Pons (tissue), 1 donor: ENCODE measurements at regions not wholly inside any gene's neighbourhood (a gene's known extent, or its start where the extent isn't known, plus 50 kb on each side); places are given as distances from the start of the nearest gene placed in this dataset.
"Not testable (repeated sequence)": the region's sequence is repeated elsewhere in the genome, so short reads cannot be mapped to it uniquely, and the experiment has no call there.

Source experiments
- DNase-seq: peaks from one replicate; pipeline ENCODE4 v3.0.0-alpha.2; 2016; ENCODE audit warnings: low spot score

DNA sequence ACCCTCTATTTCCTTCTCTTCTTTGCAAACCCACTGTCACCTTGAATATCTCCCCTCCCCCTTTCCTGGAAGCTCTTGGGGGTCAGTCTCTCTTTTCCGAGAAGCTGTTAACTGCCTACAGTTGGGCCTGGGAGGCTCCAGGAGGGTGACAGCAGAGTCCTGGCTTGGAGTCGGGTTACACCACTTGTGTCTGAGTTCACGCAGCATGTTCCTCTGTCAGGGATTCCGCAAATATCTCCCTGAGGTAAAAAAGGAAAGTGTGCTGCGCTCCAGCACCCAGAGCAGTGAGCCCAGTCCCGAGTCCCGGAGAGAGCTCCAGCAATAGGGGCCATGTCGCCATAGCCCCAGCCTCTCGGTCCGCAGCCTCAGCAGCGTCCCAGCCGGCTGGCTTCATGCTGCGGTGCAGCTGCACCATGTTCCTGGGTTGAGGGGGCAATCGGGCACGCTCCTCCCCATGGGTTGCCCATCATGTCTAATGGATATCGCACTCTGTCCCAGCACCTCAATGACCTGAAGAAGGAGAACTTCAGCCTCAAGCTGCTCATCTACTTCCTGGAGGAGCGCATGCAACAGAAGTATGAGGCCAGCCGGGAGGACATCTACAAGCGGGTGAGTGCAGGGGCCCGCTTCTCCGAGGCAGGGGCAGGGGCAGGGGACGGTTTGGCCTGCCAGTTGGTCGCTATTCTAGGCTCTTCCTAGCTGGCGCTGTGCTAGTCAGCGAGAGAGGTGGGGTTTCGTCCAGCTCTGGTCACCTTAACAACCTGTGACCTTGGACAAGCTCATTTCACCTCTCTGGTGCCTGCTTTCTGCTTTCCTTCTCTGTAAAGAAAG, 101.3 kb upstream of the SEC22B start:
- DNase-seq: not testable (repeated sequence)

DNA sequence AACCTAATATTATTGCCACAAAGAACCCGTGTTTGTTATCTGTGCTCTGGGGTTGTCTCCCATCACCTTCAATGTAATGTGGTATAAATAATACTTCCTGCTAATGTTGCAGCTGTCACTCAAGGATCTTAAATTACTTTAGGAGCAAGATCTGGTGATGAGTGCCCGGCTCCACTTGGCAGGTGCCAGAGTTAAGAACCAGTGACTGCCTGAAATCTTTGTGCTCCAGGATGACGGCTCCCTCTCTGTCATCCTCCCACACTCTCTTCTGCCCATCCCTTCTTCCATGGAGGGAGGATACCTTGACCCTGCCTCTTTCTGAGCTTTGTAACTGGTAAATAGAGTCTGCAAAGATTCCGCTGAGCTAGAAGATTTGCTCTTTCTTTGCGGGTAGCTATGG, 100.4 kb upstream of the SEC22B start:
- DNase-seq: not testable (repeated sequence)

DNA sequence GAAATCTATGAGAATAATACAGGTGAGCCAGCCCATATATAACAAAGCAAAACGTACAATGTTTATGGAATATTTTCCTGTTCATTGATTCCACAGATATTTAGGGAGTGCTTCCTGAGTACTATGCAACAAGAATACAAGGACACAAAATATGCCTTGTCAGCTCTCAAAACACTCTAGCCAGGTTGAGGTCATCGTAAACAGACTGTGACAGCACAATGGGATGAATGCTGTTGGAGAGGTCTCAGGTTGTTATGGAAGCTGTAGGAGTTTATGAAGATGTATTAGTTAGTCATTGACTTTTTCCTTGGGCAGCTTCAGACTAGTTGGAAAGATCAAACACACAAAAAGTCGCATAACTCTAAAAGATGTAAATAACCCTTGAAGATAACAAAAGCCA, 98.1 kb upstream of the SEC22B start:
- DNase-seq: not testable (repeated sequence)

DNA sequence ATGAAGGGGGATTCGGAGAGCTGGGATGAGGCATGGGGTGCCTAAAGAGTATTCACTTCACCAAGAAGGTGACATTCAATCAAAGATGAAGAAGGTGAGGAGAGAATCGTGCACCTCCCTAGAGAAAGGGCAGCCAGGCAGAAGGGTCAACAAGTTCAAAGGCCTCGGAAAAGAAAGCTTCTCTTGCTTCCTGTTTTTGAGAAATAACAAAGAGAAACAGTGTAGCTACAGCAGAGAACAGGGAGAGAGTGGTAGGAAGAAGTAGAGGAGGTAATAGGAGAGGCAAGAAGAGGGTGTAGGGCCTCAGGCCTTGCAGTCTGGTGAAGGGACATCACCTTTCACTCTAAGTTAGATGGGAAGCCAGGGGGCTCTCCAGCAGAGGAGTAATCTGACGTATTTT, 97.0 kb upstream of the SEC22B start:
- DNase-seq: not testable (repeated sequence)

DNA sequence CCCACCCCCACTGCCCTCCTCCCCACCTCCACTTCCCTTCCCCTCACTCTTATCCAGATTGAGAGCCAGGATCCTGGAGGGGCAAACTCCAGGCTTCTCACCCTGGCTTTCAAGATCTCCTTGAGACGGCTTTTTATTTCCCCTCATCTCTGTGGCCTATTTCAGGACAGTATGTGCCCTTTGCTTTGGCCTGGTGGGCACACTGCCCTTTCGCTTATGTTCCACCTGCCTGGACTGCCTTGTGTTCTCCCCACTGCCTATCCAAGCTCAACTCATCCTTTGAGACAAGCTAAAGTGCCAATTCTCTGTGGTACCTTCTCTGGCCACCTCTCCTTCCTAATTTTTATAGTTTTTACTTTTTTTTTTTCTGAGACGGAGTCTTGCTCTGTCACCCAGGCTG, 95.9 kb upstream of the SEC22B start:
- not testable (repeated sequence) for DNase-seq

DNA sequence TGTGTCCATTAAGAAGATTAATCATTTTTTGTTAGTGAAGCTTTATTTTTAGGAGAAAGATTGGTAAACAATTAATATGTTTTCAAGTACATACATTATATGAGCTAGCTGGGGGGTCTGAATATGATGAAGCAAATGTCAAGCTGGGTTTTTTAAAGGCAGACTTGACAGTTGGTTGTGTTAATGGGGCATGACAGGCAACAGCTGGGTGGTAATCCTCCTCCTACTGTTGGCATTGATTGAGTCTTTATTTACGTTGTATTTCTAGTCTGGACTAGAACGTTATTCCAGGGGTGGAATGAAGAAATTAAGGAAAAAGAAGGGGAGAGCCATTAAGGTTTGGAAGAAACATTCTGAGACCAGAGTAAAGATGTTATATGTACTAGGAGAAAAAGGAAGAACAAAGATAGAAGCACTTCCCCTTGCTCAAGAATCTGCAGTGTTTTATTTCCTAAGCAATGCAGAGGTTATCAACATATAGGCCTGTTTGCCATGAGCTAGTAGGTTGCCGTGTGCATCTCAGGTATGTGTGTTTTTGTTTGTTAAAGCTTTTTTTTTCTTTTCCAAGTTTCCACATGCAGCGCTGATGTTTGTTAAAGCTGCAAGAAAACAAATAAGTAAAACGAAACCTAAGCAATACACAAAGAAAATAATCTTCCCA, 95.4 kb upstream of the SEC22B start:
- not testable (repeated sequence) for DNase-seq

DNA sequence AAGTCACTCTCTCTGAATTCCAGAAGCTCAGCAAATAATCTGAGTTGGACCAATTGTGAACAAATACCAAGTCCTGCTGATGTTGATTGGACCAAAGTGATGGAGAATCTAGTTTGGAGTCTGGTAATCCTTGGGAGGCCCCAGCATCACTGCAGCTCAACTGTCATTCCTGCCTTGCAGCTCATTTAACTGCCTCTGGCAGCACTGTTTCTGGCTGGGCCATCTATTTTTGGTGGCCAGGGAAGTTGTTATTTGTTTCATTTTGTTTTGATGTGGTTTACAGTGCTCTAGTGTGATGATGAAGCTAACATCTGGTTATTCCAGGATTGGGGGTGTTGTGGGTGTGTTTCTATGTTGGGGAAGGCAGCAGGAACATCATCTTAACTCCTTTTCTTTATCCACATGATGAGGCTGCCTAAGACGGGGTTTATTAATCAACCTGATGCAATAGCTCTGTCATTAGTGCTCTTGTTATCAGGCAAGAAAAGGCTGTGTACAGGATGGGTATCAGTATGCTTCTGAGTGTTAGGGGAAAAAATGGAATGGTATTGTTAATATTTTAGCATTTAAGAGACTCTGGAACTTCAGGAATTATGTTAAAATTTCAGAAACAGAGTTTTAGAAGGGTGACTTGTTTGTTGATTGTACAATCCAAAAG, 91.7 kb upstream of the SEC22B start:
- DNase-seq: not testable (repeated sequence)

DNA sequence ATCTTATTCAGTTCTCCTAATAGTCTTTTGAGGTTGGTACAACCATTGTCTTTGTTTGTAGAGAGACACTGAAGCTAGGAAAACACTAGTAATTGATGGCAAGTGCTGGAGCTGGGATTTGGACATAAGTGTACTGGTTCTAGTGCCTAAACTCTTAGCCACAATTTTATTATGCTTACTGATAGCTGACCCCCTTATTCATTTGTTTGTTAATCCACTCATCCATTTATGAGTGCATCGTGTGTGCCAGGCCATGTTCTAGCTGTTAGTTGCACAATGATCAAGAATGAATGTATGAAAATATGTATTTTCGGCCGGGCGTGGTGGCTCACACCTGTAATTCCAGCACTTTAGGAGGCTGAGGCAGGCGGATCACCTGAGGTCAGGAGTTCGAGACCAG, 88.2 kb upstream of the SEC22B start:
- not testable (repeated sequence) for DNase-seq

DNA sequence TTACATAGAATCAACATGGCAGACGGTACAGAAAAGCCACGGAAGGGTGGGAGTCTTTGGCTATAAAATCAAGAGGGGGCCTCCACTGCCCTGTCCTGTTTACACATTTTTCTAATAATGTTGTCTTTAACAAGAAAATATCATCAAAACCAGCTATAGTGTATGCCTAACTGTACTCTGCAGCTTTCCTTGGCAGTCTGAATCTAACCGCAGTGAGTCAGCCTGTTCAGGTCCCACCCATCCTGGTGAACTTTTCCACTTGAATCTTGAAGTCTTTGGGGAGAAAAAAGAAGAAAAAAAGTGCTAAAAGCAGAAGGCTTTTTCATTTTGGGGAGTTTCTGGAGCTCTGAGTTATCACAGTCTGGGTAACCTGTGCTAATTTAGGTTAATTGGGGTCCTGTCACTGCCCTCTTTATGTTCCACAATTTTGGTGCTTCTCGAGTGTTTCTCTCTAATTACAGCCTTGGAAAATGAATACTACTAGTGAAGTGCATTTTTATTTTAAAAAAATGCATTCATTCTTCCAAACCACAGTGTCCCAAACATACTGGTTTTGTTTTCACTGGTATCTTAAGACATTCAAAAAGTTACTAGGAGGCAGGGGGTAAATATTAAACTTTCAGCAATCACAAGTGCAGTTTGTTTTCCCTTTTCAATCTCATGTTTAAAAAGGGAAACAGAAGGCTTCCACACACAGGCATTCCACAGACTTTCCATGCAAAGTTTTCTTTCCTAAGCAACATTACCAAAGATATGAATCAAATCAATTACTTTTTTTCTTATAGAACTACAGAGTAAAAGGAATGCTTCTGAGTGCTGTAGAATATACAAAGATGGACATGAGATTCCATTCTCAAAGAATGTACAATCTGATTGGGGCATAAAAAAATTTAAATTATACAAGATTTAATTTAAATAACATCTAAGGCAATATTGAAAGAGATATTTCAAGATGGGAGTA, 86.8 kb upstream of the SEC22B start:
- DNase-seq: not testable (repeated sequence)

DNA sequence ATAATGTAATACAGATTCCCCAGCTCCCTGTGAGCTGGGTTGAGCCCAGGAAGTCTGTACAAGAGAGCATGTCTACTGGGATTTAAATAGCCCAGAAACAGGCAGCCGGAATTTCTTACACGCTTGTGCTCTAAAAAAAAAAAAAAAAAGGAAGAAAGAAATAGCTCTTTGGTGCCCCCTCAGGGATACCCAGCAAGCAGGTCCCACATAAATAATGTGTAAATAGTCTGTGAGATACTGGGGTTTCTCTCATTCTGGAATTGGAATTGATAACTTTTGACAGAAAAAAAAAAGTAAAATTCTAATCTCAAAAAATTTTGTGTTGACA, 81.4 kb upstream of the SEC22B start:
- DNase-seq: not testable (repeated sequence)

DNA sequence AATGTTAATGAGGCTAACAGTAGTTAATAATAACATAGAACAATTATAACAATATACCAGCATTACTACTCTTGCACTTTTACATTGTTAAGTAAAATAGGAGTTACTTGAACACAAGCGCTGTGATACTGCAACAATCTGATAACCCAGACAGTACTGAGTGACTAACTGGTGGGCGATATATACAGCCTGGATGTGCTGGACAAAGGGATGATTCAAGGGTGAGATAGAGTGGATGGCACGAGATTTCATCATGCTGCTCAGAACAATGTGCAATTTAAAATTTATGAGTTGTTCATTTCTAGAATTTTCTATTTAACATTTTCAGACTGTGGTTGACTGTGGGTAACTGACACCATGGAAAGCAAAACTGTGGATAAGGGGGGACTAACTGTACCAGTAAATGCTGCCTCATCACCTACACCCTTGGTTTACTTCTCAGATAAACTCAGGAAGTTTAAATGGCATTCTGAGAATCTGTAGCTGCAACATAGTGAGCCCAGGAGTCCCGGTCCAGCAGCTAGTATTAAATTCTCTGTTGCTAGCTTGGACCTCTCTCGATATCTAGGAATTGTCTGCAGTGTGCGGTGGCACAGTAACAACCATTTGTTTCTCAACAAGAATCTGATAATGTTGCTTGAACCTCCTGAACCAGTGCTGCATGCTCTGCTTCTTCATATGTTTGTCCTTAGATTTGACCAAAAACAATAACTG, 80.9 kb upstream of the SEC22B start:
- not testable (repeated sequence) for DNase-seq

DNA sequence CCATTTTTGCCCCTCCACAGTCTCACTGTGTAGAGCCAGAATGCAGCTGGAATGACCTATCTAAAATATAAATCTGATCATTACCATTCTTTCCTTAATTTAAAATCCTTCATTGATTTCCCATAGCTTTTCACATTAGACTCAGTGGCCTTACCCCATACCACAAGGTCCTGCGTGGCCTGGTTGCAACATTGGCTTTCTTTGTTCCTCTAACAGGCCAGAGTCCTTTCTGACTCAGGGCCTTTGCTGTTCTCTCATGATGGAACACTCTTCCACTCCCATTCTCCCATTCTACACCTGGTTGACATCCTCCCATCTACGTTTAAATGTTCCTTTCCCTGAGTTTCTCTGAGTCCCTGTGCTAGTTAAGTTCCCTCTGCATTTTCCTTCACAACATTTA, 74.4 kb upstream of the SEC22B start:
- not testable (repeated sequence) for DNase-seq

DNA sequence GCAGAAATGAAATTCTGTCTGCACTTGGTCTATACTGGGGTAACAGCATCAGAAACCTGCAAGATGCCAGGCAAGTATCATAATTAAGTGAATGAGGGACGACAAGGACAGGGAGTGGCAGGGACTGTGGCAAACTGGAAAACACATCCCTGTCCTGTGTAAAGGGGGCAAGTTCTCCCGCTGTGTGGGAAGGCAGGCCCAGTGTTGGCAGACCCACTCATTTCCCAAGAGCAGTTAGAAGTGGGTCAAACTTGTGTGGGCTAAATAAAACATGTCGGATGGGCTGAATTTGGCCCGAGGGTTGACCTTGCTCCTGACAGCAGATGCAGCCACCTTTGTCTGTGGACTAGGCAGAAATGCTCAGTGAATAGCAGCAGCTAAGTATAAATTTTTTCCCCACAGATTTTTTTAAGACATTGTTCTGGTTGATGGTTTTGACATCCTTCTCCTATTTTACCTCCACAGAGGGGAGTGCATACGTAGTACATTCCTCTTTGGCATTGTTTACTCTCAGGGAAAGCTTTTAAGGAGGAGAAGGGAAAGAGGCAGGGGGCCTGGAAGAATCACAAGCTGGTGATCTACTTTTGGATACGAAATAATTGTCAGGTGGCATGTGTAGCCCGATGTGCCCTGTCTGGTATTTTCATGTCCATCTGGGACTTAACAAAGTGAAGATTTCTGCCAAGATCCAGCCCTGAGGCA, 72.6 kb upstream of the SEC22B start:
- DNase-seq: not testable (repeated sequence)

DNA sequence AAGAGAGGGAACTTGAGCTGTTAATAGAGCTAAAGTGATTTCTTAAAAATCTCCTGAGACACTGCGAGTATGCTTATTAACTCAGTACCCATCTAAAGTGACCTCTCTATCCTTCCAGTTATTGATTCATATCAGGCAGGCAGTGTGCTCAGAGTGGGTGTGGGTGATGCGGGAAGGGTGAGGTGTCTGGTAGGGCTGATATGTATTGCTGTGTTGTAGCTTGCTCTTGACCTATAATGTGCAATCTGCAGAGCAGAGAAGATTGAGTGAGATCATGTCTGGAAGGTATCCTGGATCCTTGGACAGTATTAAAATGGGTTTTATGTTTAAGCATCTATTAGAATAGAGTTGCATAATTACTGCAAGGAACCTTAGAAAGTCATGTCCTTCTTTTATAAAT, 71.9 kb upstream of the SEC22B start:
- DNase-seq: not testable (repeated sequence)

DNA sequence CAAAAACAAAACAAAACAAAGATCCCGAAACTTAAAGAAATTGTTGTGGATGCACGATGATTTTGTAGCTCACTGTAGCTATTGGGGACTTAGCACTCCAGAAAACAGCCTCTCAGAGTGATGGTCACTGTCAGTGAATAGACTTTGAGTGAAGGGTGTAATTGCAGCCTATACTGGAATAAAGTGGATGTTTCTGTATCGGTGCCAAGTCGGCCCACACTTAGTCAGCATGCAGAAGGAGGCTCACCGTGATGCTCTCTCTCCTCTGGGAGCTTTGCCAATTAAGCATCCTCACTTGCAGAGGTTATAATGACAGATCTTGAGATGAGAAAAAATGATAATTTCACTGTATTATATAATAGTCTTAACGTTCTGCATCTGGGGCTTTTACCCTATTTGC, 67.5 kb upstream of the SEC22B start:
- DNase-seq: not testable (repeated sequence)

DNA sequence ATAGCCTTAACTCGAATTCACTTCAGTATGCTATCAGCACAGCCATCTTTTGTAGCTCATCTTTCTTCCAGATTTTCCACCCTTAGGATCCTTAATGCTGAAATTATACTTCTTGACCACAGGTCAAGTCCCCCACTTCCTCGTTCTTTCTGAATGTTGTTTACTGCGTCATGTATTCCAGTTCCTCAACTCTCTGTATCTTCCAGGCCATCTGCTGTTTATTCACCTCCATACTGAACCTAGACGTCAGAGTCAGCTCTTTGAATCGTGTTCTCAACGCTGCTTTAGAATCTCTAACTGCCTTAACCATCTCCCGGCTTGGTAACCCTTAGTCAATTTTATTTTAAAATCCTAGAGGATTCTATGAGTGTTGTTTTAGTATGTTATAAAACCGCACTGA, 66.3 kb upstream of the SEC22B start:
- not testable (repeated sequence) for DNase-seq

DNA sequence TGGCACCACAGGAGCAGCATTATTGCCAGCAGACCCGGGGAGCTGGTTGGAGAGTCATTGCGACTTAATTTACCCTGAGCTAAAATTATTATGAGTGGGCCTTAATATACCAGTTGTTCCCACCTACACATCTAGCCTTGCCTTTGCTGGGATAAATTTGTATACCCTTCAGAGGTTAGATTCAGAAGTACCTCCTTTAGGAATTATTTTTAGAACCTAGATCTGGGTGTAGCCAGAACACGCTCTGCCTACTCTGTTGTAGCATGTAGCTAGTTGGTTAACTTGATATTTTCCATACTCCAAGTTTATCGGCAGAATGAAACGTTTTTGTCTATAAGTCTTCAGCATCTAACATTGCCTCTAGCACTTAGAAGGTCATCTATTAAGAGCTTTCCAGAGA, 65.5 kb upstream of the SEC22B start:
- DNase-seq: not testable (repeated sequence)

DNA sequence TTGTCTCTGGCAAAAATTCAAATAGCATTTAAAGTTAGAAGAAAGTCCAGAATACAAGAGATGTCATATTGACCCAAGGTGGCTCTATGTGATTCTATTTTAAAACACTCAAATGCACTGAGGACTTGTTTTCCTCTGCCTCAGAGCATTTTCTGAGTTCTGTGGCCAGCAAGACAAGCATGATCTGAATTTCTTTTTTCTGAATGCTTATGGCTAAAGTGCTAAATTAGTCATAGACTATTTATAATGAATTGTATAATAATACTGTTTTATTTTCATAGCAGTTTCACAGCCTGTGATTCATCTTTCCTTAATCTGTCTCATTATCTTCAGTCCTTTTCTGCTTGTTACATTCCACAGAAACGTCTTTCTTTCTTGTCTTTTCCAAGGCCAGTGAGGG, 63.9 kb upstream of the SEC22B start:
- not testable (repeated sequence) for DNase-seq

DNA sequence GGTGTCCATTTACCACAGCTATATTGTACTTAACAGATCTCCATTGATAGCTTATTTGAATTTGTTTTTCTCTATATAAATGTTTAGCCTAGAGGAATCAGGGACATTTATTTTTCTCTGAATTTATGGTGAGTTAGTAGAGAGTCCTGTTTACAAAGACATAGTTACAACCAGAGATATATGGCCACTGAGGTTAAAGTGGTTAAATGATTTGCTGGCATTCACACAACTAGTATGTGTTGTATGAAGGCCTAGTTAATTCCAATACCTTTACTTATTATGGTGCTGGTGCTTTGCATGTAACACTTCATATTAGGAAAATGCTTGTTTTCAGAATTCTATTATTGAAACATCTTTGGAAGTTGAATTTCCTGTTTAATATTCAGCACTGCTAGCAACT, 63.0 kb upstream of the SEC22B start:
- DNase-seq: not testable (repeated sequence)

DNA sequence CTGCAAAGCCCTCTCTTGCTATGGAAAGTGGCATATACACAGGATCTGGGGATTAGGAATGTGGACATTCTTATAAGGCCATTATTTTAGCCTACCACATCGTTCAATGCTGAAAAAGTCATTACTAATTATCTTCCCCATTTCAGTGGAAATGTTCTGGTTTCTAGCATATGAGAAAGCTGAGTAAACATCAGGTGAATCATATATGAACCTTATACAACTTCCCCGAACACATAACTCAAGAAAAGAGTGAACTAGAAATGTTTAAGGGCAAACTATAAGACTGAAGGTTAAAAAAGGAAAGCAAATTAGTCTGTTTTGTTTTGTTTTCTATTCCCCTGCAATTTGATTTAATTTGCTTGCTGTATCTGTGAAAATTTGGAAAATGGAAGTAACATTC, 62.5 kb upstream of the SEC22B start:
- DNase-seq: not testable (repeated sequence)

DNA sequence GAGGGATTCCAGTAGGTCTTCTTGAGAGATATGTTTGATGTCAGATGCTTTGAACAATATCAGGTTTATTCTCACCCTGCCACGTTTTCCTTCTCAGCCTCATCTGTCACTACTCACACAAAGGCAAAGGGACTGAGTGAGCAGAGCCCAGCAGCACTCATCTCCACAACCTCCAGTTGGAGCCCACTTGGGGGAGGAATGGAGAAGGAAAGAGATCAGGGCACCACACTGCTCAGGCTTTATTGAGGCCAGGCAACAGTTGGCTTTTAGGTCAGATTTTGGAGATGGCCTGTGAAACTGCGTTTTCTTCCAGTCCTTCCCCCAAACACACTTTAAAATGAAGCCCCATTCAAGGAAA, 57.3 kb upstream of the SEC22B start:
- not testable (repeated sequence) for DNase-seq
